IPS DF 4.7 (cell line): ENCODE measurements at regions not wholly inside any gene's neighbourhood (a gene's known extent, or its start where the extent isn't known, plus 50 kb on each side); places are given as distances from the start of the nearest gene placed in this dataset.
"Not testable (repeated sequence)": the region's sequence is repeated elsewhere in the genome, so short reads cannot be mapped to it uniquely, and the experiment has no call there.

Source experiments
- DNase-seq: peaks from one replicate; pipeline ENCODE4 v3.0.0-alpha.2; 2013; ENCODE audit warnings: low spot score; ENCODE audit errors: extremely low read depth

- DNase-seq, result no peak
These were observed 108.0 kb upstream of the MTAP start for GRCh38 chr9:21694424-21694823.

GRCh38 chr9:21695443-21695842 lies 107.0 kb upstream of the MTAP start:
- DNase-seq, result no peak

DNA sequence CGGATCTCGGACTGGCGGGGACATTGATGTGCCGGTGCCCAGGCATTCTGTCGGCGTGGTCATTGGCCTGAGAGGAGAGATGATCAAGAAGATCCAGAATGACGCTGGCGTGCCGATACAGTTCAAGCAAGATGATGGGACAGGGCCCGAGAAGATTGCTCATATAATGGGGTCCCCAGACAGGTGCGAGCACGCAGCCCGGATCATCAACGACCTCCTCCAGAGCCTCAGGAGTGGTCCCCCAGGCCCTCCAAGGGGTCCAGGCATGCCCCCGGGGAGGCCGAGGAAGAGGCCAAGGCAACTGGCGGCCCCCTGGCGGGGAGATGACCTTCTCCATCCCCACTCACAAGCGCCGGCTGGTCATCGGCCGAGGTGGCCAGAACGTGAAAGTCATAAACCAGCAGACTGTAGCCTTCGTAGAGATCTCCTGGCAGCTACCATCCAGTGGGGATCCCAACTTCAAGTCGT lies 106.5 kb upstream of the MTAP start:
- DNase-seq, result no peak

DNA sequence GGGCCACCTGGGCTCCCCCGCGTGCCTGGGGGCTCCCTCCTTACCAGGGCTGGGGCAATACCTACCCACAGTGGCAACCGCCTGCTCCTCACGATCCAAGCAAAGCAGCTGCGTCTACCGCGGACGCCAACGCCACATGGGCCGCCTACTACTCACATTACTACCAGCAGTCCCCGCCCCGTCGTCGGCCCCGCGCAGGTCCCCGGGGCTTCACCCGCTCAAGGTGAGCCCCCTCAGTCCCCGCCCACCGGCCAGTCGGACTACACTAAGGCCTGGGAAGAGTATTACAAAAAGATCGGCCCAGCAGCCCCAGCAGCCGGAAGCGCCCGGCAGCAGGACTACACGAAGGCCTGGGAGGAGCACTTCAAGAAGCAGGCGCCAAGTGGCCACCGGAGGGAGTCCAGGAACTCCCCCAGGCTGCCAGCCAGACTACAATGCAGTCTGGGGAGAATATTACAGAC lies 106.0 kb upstream of the MTAP start:
- DNase-seq, result peak; percentile 64

DNA sequence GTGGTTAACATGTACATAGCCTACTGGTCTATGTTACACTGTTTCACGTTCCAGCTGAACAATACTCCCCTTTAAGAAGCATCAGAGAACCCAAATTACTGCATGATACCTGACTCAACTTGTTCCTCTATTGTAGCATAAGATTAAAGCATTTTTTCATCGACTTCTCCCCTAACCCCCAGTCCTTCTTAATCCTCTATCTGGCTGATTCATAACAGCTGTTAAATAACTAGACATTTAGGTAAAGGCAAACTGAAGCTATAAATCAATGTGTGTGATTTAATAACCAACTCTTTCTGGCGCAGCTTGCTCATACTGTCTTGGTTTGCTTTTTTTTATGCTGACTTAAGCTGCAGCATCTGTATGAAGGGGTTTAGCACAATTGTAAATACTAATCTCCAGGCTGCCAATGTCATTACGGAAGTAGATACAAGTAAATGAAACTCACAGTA lies 94.2 kb upstream of the MTAP start:
- no peak for DNase-seq

DNA sequence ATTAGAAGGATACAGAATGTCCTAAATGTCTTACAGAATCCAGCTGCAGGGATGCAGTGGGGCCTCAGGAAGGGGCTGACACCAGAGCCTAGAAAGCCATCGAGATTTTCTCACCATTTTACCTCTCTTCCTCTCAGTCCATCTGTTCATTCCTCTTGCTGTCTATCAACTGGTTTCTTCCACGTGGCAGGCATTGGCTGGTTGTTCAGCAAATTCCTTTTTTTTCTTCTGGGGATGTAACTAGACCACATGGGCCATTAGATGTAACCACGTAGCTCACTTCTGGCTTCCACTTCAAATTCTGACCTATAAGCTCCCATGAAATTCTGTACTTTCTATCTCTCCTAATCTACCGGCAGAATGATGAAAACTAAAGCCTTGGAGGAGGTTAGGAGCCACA lies 93.6 kb upstream of the MTAP start:
- DNase-seq, result no peak

DNA sequence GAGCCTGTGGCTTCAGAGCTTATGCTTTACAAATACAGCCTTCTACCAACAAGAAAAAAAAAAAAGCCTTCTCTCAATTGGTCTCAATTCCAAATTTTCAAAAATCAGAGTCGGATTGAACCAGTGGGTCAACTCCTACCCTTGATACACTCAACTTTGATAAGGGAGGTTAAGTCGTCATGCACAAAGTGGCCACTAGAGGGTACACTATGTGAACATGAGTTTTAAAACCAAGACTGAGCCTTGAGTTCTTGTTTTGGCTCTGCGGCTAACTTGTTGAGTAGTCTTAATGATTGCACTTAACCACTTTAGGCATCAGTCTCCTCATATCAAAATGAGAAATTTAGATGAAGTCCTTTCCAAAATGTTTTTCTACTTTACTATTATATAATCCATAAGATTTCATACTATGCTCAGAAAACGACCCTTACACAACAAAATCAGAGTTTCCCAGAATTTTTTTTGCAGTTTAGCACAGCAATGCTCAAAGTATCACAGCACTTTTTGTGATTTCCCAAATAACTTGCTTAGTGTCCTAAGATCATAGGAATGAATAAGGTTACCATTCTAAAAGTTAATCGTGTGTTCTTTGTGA lies 92.9 kb upstream of the MTAP start:
- DNase-seq, result peak; percentile 64

DNA sequence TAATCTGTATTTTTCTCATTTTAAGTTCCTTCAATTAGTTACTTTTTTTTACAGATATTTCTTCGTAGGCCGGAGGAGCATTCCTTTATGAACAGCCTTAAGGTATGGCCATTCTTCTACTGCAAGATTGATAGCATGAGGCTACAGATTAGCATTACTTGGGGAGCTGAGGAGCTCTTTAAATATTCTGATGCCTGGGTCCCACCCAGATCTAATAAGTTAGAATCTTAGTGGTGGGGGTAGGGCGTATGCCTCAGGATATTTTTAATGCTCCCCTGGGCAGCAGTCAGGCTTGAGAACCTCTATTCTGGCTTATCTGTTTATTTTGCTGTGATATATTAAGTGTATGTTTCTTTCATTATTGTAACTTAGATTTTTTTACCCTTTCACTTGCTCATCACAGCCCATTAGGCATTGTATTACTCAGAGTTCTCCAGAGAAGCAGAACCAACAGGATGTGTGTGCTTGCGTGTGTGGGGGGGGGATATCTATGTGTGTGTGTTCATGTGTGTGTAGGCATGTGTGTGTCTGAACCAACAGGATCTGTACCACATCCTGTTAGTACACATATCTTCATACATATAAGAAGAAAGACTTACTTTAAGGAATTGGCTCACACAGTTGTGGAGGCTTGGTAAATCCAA lies 91.8 kb upstream of the MTAP start:
- no peak for DNase-seq

GRCh38 chr9:21711504-21711903 lies 90.9 kb upstream of the MTAP start:
- DNase-seq, result no peak

DNA sequence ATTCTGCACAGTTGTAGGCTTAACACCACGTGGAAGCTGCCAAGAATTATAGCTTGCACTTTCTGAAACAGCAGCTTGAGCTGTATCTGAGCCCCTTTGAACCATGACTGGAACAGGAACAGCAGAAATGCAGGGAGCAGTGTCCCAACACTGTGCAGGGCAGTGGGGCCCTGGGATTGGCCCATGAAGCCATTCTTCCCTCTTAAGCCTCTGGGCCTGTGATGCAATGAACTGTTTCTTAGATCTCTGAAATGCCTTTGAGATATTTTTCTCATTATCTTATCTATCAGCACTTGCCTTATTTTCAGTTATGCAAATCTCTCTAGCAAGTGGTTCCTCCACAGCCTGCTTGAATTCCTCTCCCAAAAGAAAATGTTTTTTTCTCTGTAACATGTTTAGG lies 87.0 kb upstream of the MTAP start:
- no peak for DNase-seq

DNA sequence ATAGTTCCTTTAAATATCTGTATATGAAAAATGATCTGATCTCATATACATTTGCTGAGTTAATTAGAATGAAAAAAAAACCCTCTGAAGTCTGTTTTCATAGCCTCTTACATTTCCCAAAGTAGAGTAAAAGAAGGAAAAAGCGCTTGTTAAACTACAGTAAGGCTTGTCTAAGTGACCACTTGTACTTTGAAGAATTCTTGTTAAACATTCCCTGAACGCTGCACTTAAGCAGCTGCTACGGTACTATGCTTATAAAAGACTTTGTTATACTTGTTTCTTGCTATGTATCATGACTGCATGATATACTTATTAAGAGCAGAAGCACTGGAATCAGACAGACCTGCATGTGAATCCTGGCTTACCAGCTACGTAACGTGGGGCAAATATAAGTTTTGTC lies 81.7 kb upstream of the MTAP start:
- no peak for DNase-seq

DNA sequence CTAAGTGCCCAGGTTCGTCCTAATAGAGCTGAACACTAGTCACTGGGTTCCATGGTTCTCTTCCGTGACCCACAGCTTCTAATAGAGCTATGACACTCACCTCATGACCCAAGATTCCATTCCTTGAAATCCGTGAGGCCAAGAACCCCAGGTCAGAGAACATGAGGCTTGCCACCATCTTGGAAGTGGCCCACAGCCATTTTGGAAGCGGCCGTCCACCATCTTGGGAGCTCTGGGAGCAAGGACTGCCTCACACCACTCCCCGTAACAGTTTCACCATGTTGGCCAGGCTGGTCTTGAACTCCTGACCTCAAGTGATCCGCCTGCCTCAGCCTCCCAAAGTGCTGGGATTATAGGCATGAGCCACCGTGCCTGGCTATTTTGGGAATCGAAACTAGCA lies 75.0 kb upstream of the MTAP start:
- DNase-seq, result not testable (repeated sequence)

GRCh38 chr9:21728781-21729180 lies 73.7 kb upstream of the MTAP start:
- DNase-seq, result no peak

DNA sequence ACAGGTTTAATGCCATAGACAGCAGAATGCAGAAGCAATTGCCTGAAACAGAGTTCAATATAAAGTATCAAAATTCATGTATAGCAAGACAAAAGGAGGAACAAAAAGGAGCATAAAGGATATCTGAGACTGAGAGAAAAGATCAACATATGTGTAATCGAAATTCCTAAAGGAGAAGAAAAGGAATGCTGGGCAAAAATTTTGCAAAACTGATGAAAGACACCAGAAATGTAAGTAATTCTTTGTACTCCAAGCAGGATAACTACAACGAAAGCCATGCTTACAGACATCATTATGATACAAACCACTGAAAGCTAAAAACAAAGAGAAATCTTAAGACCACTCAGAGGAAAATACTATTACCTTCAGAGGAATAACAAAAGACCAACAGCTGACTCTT lies 72.8 kb upstream of the MTAP start:
- DNase-seq, result no peak

DNA sequence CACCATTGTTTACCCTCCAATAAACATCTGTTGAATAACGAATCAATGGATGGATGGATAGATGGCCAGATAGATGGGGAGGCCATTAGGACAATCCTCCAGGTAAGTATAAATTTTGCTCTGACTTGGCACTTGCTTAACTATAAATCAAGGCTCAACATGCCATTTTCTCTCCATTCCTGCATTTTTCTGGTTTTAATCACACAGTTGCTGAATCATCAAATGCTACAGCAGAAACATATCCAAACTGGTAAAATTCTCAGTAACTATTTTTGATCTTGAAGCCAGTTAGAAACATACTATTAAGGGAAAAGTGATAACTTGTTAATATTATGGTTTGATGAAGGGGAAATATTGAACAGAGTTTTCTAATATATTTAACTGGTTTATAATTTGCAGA lies 71.5 kb upstream of the MTAP start:
- no peak for DNase-seq

- DNase-seq, result no peak
These were observed 61.3 kb upstream of the MTAP start for GRCh38 chr9:21741151-21741550.

GRCh38 chr9:21744320-21744719 lies 58.1 kb upstream of the MTAP start:
- no peak for DNase-seq

- no peak for DNase-seq
These were observed 57.6 kb upstream of the MTAP start for GRCh38 chr9:21744841-21745240.

GRCh38 chr9:21746550-21746949 lies 55.9 kb upstream of the MTAP start:
- DNase-seq, result no peak

DNA sequence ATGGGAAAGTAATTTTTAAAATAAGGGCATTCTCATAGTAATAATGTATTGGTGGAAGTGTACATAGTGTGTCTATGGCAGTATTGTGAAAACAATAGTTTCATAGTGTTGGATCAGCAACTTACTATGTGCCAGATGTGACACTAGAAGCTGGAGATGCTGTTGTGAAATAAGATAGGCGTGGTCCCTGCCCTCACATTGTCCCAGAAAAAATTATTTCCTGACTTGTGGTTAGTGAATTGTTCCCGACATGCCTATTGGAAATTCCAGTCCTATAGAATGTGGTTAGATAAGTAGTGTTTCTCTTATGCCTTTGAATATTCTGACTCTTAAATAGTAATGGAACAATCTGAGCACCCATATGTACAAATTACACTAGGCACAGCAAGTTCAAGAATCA lies 55.3 kb upstream of the MTAP start:
- DNase-seq, result no peak

- DNase-seq, result no peak
These were observed 52.3 kb upstream of the MTAP start for GRCh38 chr9:21750021-21750735.

DNA sequence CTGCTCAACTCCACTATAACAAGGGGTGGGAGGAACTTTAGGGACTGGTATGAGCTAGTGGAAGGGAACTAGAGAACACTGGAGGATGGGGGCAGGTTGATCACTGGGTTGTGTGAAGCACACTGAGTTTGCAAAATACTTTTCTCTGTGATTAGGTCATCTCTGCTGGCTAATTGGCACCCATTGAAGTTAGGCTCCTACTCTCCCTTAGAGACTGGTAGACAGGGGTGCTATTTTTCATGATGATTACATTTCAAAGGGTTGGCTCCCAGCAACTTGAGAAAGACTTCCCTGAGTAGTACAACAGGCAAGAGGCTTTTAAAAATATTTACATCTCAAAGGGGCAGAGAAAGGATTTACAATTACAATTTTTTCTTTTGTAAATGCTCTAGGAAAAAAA lies 50.4 kb upstream of the MTAP start:
- peak; percentile 44 for DNase-seq
